CD14-positive monocyte (primary cell): ENCODE measurements at regions not wholly inside any gene's neighbourhood (a gene's known extent, or its start where the extent isn't known, plus 50 kb on each side); places are given as distances from the start of the nearest gene placed in this dataset.

Source experiments
- DNase-seq, 3 donors: peaks; one replicate each; pipeline ENCODE4 v3.0.0-alpha.2; 2011 to 2022
- H2AFZ ChIP-seq: 2 replicates; pipeline ENCODE4 v1.6.0; 2012; ENCODE audit warnings: mild to moderate bottlenecking, low read depth, low read length, inconsistent platforms; ENCODE audit not compliant: insufficient read depth, poor library complexity, severe bottlenecking
- H3K27ac ChIP-seq, 2 donors: 1 replicate in 1 of 2; 2 replicates in 1 of 2; pipeline ENCODE4 v1.5.1; 2012 to 2013; ENCODE audit warnings: low read length in 2 of 2, control low read depth in 1 of 2, inconsistent platforms in 1 of 2, low read depth in 1 of 2, mild to moderate bottlenecking in 1 of 2
- H3K27me3 ChIP-seq, 2 donors: one replicate each; pipeline versions ENCODE4 v1.6.0 to v1.6.1; 2011 to 2013; ENCODE audit warnings: low read length in 2 of 2; ENCODE audit not compliant: control insufficient read depth in 2 of 2, insufficient read depth in 2 of 2
- H3K36me3 ChIP-seq, 2 donors: replicated peaks in 1 of 2; 1 replicate in 1 of 2; 2 replicates in 1 of 2; pipeline versions ENCODE4 v1.5.1 to v1.6.1; 2012 to 2013; ENCODE audit warnings: low read length in 2 of 2, control low read depth in 1 of 2, inconsistent platforms in 1 of 2, mild to moderate bottlenecking in 1 of 2; ENCODE audit not compliant: insufficient read depth in 2 of 2, control insufficient read depth in 1 of 2
- H3K4me1 ChIP-seq, 2 donors: 1 replicate in 1 of 2; 2 replicates in 1 of 2; pipeline versions ENCODE4 v1.5.1 to v1.6.1; 2012 to 2013; ENCODE audit warnings: low read length in 2 of 2, control low read depth in 1 of 2, inconsistent platforms in 1 of 2, mild to moderate bottlenecking in 1 of 2, moderate library complexity in 1 of 2; ENCODE audit not compliant: insufficient read depth in 2 of 2, control insufficient read depth in 1 of 2
- H3K4me2 ChIP-seq: replicated peaks from 2 replicates; pipeline ENCODE3; 2012; ENCODE audit warnings: low read length, moderate library complexity, mild to moderate bottlenecking; ENCODE audit not compliant: poor library complexity, severe bottlenecking; ENCODE audit errors: extremely low read depth
- H3K4me3 ChIP-seq, 3 experiments: fragments of 200-600 bp in 1 of 3; sonication (generic) in 1 of 3; replicated peaks in 1 of 3; 1 replicate in 2 of 3; 2 replicates in 1 of 3; pipeline ENCODE4 v1.5.1; 2011 to 2013; ENCODE audit warnings: low read length in 3 of 3, mild to moderate bottlenecking in 3 of 3, control low read depth in 2 of 3, low read depth in 2 of 3, inconsistent platforms in 1 of 3, moderate library complexity in 1 of 3
- H3K79me2 ChIP-seq: 2 replicates; pipeline ENCODE4 v1.6.0; 2012; ENCODE audit warnings: mild to moderate bottlenecking, control low read depth, inconsistent platforms, low read length, moderate library complexity; ENCODE audit not compliant: insufficient read depth
- H3K9ac ChIP-seq: 2 replicates; pipeline ENCODE4 v1.6.0; 2017; ENCODE audit warnings: low read length, mild to moderate bottlenecking; ENCODE audit not compliant: insufficient read depth, poor library complexity, severe bottlenecking
- H3K9me3 ChIP-seq, 2 donors: replicated peaks in 1 of 2; 1 replicate in 1 of 2; 2 replicates in 1 of 2; pipeline versions ENCODE4 v1.5.1 to v1.6.1; 2012 to 2013; ENCODE audit warnings: low read length in 2 of 2, control low read depth in 1 of 2; ENCODE audit not compliant: control insufficient read depth in 1 of 2, insufficient read depth in 1 of 2
- H4K20me1 ChIP-seq: 2 replicates; pipeline ENCODE4 v1.6.0; 2012; ENCODE audit warnings: mild to moderate bottlenecking, low read length, control low read depth, moderate library complexity; ENCODE audit not compliant: insufficient read depth
- H3K27ac Mint-ChIP-seq, 7 donors: one replicate each; pipeline ENCODE4 v1.8.0; 2020; ENCODE audit warnings: mild to moderate bottlenecking in 7 of 7, mixed read lengths in 7 of 7, moderate library complexity in 6 of 7, inconsistent platforms in 2 of 7
- H3K27me3 Mint-ChIP-seq, 3 donors: one replicate each; pipeline ENCODE4 v1.8.0; 2021 to 2022; ENCODE audit warnings: low read depth in 3 of 3, mild to moderate bottlenecking in 3 of 3, mixed read lengths in 3 of 3, moderate library complexity in 3 of 3, inconsistent platforms in 1 of 3
- H3K36me3 Mint-ChIP-seq, 2 donors: one replicate each; pipeline ENCODE4 v1.8.0; 2020; ENCODE audit warnings: mixed read lengths in 2 of 2, inconsistent platforms in 1 of 2, mild to moderate bottlenecking in 1 of 2
- H3K4me1 Mint-ChIP-seq: one replicate; pipeline ENCODE4 v1.8.0; 2020; ENCODE audit warnings: mild to moderate bottlenecking, mixed read lengths
- H3K4me3 Mint-ChIP-seq, 2 donors: one replicate each; pipeline ENCODE4 v1.8.0; 2020; ENCODE audit warnings: mild to moderate bottlenecking in 2 of 2, mixed read lengths in 2 of 2, moderate library complexity in 1 of 2
- H3K9me3 Mint-ChIP-seq, 7 donors: one replicate each; pipeline ENCODE4 v1.8.0; 2020 to 2022; ENCODE audit warnings: mixed read lengths in 7 of 7, mild to moderate bottlenecking in 6 of 7, moderate library complexity in 6 of 7, inconsistent platforms in 2 of 7
- CTCF ChIP-seq: fragments of 200-600 bp; IDR thresholded peaks from one replicate; pipeline ENCODE4 v1.8.0; 2022; ENCODE audit warnings: antibody characterized with exemption, mild to moderate bottlenecking
- WGBS: methylation state at CpG from one replicate; pipeline ENCODE4 v1.1.5; 2013; ENCODE audit warnings: missing lambda C conversion rate; ENCODE audit not compliant: insufficient coverage; 5-methylcytosine and 5-hydroxymethylcytosine counted together
- intact Hi-C, 2 donors: fragments of 100-400 bp; cut with micrococcal nuclease; formaldehyde crosslinking; loops; one replicate each; pipeline versions ENCODE4 v1.15.0 to v1.15.1; 2023

- no peaks in the 10 kb centered on the region for H3K9me3 ChIP-seq
These were observed 427.4 kb downstream of the NDFIP2 start for GRCh38 chr13:79908381-79908780.

GRCh38 chr13:79907527-79907926, 426.6 kb downstream of the NDFIP2 start:
- no peaks in the 10 kb centered on the region for H3K27me3 Mint-ChIP-seq
- H2AFZ ChIP-seq: no peak overlapping the region
- no peak overlapping the region for H3K27ac ChIP-seq
- H3K4me3 Mint-ChIP-seq: no peak overlapping the region
- no peak for DNase-seq
- H3K9ac ChIP-seq: no peak overlapping the region
- no peak overlapping the region for H3K4me2 ChIP-seq
- H3K27me3 ChIP-seq: no peaks in the 10 kb centered on the region
- H3K4me3 ChIP-seq: no peak overlapping the region
- no peaks in the 10 kb centered on the region for H3K36me3 ChIP-seq
- H3K79me2 ChIP-seq: no peaks in the 10 kb centered on the region
- no peak for TF ChIP-seq CTCF
- intact Hi-C loops: no loop called here
- H3K27ac Mint-ChIP-seq: no peak overlapping the region
- no peaks in the 10 kb centered on the region for H3K9me3 ChIP-seq
- H3K4me1 Mint-ChIP-seq: peaks cover 3% of the 10 kb centered on the region
- H4K20me1 ChIP-seq: no peaks in the 10 kb centered on the region
- H3K4me1 ChIP-seq: no peaks in the 10 kb centered on the region
- peaks cover 0 to 3% (median 0%) of the 10 kb centered on the region in 7 donors for H3K9me3 Mint-ChIP-seq
- H3K36me3 Mint-ChIP-seq: no peaks in the 10 kb centered on the region
- no CpG with 5 or more reads among the region's 1 CpG for WGBS

More at GRCh38 chr13:79908381-79908780, 427.4 kb downstream of the NDFIP2 start:
- H3K4me3 Mint-ChIP-seq: no peak overlapping the region
- no peak for DNase-seq
- H3K27me3 Mint-ChIP-seq: no peaks in the 10 kb centered on the region
- H3K27ac ChIP-seq: no peak overlapping the region
- H3K36me3 Mint-ChIP-seq: no peaks in the 10 kb centered on the region
- H3K27ac Mint-ChIP-seq: no peak overlapping the region
- H4K20me1 ChIP-seq: no peaks in the 10 kb centered on the region
- peaks cover 0 to 3% (median 0%) of the 10 kb centered on the region in 7 donors for H3K9me3 Mint-ChIP-seq
- H3K27me3 ChIP-seq: no peaks in the 10 kb centered on the region
- no peaks in the 10 kb centered on the region for H3K79me2 ChIP-seq
- H2AFZ ChIP-seq: no peak overlapping the region
- WGBS: 33% methylated on average over 2 of the region's 3 CpGs
- H3K36me3 ChIP-seq: no peaks in the 10 kb centered on the region
- intact Hi-C loops: no loop called here
- peaks cover 3% of the 10 kb centered on the region for H3K4me1 Mint-ChIP-seq
- H3K4me3 ChIP-seq: no peak overlapping the region
- no peak overlapping the region for H3K4me2 ChIP-seq
- TF ChIP-seq CTCF: no peak
- no peaks in the 10 kb centered on the region for H3K4me1 ChIP-seq
- H3K9ac ChIP-seq: no peak overlapping the region
